GM20000 (cell line): ENCODE measurements at regions not wholly inside any gene's neighbourhood (a gene's known extent, or its start where the extent isn't known, plus 50 kb on each side); places are given as distances from the start of the nearest gene placed in this dataset.

Experiments
- DNase-seq: peaks from one replicate; pipeline ENCODE4 v3.0.0; 2012; ENCODE audit warnings: low spot score
- TF ChIP-seq, protein P1 (sequence below): IDR thresholded peaks from 2 replicates; pipeline ENCODE4 v1.5.1; 2012; ENCODE audit warnings: mild to moderate bottlenecking, control low read depth; ENCODE audit errors: extremely low read depth, missing control alignments

DNA sequence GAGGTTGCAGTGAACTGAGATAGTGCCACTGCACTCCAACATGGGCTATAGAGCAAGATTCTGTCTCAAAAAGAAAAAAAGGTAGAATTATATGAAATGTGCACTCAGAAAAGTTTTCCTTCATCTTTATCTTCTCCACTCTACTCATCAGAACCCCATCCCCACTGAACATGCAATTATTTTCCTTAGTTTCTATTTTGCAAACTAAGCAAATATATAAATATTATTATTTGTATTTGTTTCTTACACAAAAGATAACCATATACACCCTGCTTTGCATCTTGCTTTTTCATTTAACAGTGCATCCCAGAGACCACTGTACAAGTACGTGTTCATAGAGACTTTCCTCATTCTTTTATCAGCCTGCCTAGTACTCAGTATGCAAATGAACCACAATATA, 68.0 kb upstream of the ACAN start:
- DNase-seq: no peak
- TF ChIP-seq, protein P1, sequence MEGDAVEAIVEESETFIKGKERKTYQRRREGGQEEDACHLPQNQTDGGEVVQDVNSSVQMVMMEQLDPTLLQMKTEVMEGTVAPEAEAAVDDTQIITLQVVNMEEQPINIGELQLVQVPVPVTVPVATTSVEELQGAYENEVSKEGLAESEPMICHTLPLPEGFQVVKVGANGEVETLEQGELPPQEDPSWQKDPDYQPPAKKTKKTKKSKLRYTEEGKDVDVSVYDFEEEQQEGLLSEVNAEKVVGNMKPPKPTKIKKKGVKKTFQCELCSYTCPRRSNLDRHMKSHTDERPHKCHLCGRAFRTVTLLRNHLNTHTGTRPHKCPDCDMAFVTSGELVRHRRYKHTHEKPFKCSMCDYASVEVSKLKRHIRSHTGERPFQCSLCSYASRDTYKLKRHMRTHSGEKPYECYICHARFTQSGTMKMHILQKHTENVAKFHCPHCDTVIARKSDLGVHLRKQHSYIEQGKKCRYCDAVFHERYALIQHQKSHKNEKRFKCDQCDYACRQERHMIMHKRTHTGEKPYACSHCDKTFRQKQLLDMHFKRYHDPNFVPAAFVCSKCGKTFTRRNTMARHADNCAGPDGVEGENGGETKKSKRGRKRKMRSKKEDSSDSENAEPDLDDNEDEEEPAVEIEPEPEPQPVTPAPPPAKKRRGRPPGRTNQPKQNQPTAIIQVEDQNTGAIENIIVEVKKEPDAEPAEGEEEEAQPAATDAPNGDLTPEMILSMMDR: no peak

DNA sequence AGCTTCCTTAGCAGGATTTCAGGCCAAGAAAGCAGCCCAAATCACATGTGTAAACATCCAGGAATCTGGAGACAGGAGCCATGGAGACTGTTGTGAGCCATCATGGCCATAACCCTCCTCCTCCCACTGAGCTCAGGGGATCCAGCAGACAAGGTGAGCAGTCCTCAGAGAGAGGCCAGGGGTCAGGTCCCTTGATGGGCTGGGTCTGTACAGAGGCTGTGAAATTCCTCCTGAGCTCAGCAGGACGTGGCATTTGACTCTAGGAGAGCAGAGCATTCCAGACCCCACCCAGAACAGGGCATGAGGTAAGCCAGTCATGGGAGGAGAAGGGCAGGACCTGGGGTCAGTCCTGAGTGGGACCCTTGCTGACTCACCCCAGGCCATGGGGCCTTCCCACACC, 67.0 kb upstream of the ACAN start:
- no peak for DNase-seq
- TF ChIP-seq, protein P1: no peak

DNA sequence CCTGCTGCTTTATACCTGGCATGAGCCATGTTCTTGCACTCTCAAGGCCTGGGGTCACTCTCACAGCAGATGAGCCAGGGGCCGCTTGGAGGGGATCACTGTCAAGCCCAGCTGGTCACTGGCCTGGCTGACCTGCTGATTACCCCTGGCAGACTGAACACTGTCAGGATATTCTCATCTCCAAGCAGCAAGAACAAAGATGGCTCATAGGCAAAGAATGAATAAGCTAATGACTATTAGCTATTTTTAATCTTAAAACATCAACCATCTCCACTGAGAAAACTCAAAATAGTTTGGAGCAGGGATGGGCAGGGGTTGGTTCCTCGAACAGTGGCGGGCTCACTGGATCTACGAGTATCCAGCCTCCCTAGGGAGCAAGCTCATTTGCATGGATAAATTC, 64.4 kb upstream of the ACAN start:
- TF ChIP-seq, protein P1: no peak
- no peak for DNase-seq

DNA sequence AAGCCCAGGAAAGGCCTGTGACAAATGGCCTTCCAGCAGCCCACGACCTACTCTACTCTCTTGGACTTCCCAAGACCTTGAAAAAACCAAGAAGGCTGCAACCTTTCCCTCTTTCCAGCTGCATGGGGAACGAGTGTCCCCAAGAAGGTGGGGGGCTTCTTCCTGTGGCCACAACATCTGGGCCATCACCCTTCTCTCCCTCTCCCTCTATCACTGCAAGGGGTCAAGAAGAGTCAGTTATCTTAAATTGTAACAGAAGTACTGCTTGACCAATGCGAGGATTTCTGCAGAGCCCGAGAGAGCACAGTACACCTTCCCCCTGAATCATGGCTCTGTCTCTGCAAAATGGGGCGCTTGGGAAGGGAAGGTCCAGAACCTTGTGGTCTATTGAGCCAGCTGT, 63.7 kb upstream of the ACAN start:
- no peak for DNase-seq
- TF ChIP-seq, protein P1: no peak

- DNase-seq: no peak
- TF ChIP-seq, protein P1: no peak
These were observed 62.9 kb upstream of the ACAN start for GRCh38 chr15:88740356-88740755.

DNA sequence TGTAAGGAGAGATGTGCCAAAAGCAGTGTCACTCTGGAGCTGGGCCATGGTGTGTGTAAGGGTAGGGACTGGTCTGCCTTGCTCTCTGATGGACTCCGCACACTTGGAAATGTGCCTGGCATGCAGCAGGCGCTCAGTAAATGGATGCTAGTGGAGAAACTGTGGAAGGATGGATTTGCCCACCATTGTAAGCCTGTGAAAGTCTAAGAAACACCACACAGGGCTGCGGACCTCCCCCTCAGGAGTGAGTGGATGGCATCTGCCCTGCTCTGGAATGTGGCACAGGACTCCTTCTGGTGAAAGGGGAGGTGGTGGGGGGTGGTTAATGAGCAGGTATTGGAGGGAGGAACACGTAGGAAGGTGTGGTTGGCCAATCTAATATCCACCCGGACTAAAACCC, 62.2 kb upstream of the ACAN start:
- no peak for DNase-seq
- TF ChIP-seq, protein P1: no peak

GRCh38 chr15:88741671-88742070, 61.6 kb upstream of the ACAN start:
- DNase-seq: no peak
- TF ChIP-seq, protein P1: no peak

GRCh38 chr15:88742161-88742560, 61.1 kb upstream of the ACAN start:
- DNase-seq: no peak
- TF ChIP-seq, protein P1: no peak
